ENCODE measurements at regions not wholly inside any gene's neighbourhood (a gene's known extent, or its start where the extent isn't known, plus 50 kb on each side); places are given as distances from the start of the nearest gene placed in this dataset.

DNA sequence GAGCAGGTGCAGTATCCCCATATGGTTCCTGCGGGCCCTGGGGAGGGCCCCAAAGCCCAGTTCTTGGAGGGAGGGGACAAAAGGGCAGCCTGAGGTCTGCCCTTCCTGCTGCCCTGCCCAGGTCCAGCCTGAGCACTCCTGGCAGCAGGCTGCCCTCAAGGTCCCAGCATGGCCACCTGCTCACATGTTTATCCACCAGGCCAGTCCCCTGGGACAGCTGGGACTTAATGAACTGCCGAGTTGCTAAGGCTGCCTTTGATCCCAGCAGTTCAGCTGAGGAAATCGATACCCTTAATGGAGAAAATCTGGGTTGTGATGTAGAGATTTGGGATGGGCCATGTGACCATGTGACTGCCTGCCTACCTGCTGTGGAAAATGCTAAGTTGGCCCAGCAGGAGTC lies 146.2 kb downstream of the TRIM29 start:
- H3K4me3 Mint-ChIP-seq, result no peak overlapping the region
- H3K4me1 Mint-ChIP-seq (ENCODE audit: low read depth), result no peaks in the 10 kb centered on the region
- intact Hi-C loops (cut with micrococcal nuclease), result no loop called here
- H3K27me3 Mint-ChIP-seq, result peaks cover 11% of the 10 kb centered on the region
- no peaks in the 10 kb centered on the region for H3K9me3 Mint-ChIP-seq
- no peak overlapping the region for H3K27ac Mint-ChIP-seq
- H3K36me3 Mint-ChIP-seq (ENCODE audit: low read depth), result no peaks in the 10 kb centered on the region

DNA sequence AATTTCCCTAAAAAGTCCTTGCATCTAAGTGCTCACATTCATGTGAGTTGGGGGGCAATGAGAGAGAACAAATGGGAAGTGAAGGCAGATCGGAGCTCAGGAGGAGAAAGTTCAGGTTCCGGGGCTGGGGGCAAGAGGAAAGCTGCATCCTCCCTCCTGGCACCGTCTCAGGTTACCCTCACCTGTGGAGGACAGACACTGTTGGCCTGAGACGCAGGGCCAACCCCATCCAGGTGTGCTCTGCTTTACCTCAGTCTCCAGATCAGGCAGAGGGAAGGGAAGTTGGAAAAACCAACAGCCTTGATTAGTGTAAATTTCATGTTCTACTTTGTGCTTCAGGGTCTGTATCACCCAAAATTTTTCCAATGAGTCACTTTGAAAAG lies 146.9 kb downstream of the TRIM29 start:
- intact Hi-C loops (cut with micrococcal nuclease), result no loop called here
- Mint-ChIP-seq H3K36me3 (ENCODE audit: low read depth) (no peaks in the 10 kb centered on the region), H3K27me3 (peaks cover 11% of the 10 kb centered on the region)

DNA sequence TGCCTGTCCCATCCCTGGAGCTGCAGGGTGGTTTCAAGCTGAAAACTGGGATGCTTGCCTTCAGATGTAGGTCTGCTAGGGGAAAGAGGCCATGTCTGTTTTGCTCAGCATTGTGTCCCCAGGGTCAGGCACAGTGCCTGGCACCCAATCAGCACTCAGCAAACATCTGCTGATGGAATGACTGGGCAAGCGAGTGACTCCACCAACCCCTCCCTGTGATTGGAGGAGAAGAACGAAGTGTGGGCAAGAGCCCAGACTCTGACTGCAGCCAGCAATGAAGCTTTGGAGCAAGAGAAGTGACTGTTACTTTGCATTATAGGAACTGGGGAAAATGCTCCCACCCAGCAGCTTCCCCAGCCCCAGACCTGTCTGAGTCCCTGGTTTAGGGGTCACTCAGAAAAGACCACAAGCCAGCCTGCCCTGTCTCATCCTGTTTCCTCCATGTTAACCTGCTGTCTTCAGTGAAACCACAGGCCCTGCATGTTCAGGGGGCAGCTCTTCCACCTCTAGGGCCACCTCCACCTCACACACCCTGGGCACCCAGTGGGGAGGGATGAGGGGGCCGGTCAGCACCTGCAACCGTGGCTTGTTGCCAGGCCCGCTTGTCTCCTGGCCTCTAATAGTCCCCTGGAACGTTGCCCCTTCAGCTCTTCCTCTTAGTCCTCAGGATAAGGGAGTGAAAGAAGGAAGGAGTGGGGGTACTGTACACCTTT lies 147.4 kb downstream of the TRIM29 start:
- Mint-ChIP-seq H3K27me3 (peaks cover 10% of the 10 kb centered on the region), H3K4me3 (no peak overlapping the region), H3K4me1 (ENCODE audit: low read depth) (no peaks in the 10 kb centered on the region)

More for the DNA sequence above, 146.9 kb downstream of the TRIM29 start:
- no peak overlapping the region for H3K27ac Mint-ChIP-seq
- H3K4me1 Mint-ChIP-seq (ENCODE audit: low read depth), result no peaks in the 10 kb centered on the region
- no peaks in the 10 kb centered on the region for H3K9me3 Mint-ChIP-seq
- H3K4me3 Mint-ChIP-seq, result no peak overlapping the region

DNA sequence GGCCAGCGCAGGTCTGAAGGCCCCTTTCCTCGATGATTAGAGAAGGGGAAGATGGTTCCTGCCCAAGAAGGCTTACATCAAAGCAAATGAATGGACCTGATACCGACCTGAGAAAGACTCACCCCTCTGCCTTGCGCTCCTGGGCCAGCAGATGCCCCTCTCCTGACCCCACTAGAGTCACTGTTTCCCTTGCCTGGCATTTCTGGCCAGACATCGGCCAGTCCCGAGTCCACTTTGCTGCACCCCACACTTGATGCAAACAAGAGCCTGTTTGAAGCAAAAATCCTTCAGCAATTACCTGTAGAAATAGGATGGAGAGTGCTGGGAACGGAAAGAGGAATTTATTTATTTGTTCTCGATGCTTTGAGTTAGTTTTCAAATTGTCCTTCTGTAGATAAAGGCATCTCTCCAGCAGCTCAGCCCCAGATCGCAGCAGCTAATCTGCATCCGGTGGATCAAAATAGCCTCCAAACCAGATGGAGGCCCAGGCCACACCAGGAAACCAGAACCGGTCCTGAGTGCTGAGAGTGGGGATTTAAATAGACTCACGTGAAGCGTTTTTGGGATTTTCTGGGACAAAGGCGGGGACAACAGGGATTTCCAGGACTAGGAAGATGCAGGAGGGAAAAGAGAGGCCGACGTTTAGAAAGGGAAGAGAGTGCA lies 148.6 kb downstream of the TRIM29 start:
- H3K27ac Mint-ChIP-seq, result no peak overlapping the region

More for the DNA sequence above, 147.4 kb downstream of the TRIM29 start:
- intact Hi-C loops (cut with micrococcal nuclease), result no loop called here
- H3K36me3 Mint-ChIP-seq (ENCODE audit: low read depth), result no peaks in the 10 kb centered on the region
- no peak overlapping the region for H3K27ac Mint-ChIP-seq
- H3K9me3 Mint-ChIP-seq, result no peaks in the 10 kb centered on the region

DNA sequence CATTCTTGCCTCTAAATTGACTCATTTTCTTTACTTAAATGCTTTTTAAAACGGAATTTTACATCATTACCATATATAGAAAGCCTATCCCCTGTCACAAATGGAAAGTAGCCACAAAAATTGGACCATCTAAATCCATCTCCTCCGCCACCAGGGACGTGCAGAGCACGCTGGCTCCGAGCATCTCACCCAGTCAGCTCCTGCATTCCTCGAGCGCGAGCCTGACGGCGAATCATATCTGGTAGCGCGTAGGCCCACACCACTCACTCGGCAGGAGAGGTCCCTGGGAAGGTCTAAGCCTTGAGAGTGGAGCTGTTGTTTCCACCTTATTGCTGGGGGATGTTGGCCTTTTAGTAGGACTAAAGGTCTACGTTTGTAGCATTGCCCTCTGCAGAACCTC lies 152.4 kb downstream of the TRIM29 start:
- H3K4me3 Mint-ChIP-seq, result no peak overlapping the region
- peaks cover 13% of the 10 kb centered on the region for H3K27me3 Mint-ChIP-seq
- intact Hi-C loops (cut with micrococcal nuclease), result no loop called here
- no peak overlapping the region for H3K27ac Mint-ChIP-seq
- H3K36me3 Mint-ChIP-seq (ENCODE audit: low read depth), result no peaks in the 10 kb centered on the region
- H3K4me1 Mint-ChIP-seq (ENCODE audit: low read depth), result no peaks in the 10 kb centered on the region
- H3K9me3 Mint-ChIP-seq, result no peaks in the 10 kb centered on the region

More for the DNA sequence above, 148.6 kb downstream of the TRIM29 start:
- no peak overlapping the region for H3K4me3 Mint-ChIP-seq
- H3K4me1 Mint-ChIP-seq (ENCODE audit: low read depth), result no peaks in the 10 kb centered on the region
- H3K27me3 Mint-ChIP-seq, result peaks cover 9% of the 10 kb centered on the region
- intact Hi-C loops (cut with micrococcal nuclease), result no loop called here
- no peaks in the 10 kb centered on the region for H3K36me3 Mint-ChIP-seq (ENCODE audit: low read depth)
- H3K9me3 Mint-ChIP-seq, result no peaks in the 10 kb centered on the region

DNA sequence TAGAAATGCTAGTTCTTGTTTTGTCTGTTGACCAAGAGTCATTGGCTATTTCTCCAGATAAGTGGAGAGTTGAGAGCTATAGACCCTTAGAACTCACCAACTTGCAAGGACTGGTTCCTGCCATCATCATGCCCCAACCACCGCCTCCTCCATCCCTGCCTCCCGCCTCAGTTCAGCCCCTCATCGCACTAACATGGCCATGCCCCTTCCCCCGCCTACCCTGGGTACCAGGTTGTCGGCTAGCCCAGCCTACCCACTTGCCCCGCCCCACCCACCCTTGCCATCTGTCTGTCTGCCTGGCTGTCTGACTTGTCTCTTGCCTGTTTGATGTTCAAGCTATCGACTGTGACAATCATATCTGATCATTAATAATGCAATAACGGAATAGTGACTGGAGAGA lies 154.1 kb downstream of the TRIM29 start:
- no peaks in the 10 kb centered on the region for H3K36me3 Mint-ChIP-seq (ENCODE audit: low read depth)
- intact Hi-C loops (cut with micrococcal nuclease), result no loop called here
- H3K4me3 Mint-ChIP-seq, result no peak overlapping the region
- H3K27me3 Mint-ChIP-seq, result peaks cover 11% of the 10 kb centered on the region
- H3K27ac Mint-ChIP-seq, result no peak overlapping the region
- no peaks in the 10 kb centered on the region for H3K4me1 Mint-ChIP-seq (ENCODE audit: low read depth)
- no peaks in the 10 kb centered on the region for H3K9me3 Mint-ChIP-seq

DNA sequence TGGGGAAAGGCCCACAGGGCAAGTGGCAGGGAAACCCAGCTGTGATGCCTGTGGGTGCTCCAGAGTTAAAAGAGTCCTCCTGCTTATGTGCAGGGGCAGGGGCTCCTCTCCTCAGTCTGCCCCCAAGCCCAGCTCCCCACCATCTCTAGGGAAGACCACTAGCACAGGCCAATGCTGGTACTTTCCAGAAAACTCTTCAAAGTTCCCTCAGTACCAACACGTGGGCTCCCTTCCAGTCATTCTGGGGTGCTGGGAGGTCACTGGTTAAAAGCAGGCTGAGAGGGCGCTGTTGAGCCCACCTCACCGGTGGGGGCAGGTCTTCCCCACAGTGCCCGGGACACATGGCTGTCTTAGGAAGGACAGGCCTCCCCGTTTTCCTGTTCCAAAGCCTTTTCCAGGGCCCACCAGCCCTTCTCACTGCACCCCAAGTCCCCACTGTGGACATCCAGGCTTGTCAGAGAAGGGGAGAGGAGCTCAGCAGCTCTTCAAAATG lies 154.6 kb downstream of the TRIM29 start:
- peaks cover 10% of the 10 kb centered on the region for H3K27me3 Mint-ChIP-seq
- H3K27ac Mint-ChIP-seq, result no peak overlapping the region
- intact Hi-C loops (cut with micrococcal nuclease), result no loop called here
- no peaks in the 10 kb centered on the region for H3K4me1 Mint-ChIP-seq (ENCODE audit: low read depth)
- H3K36me3 Mint-ChIP-seq (ENCODE audit: low read depth), result no peaks in the 10 kb centered on the region
- no peak overlapping the region for H3K4me3 Mint-ChIP-seq
- H3K9me3 Mint-ChIP-seq, result no peaks in the 10 kb centered on the region

DNA sequence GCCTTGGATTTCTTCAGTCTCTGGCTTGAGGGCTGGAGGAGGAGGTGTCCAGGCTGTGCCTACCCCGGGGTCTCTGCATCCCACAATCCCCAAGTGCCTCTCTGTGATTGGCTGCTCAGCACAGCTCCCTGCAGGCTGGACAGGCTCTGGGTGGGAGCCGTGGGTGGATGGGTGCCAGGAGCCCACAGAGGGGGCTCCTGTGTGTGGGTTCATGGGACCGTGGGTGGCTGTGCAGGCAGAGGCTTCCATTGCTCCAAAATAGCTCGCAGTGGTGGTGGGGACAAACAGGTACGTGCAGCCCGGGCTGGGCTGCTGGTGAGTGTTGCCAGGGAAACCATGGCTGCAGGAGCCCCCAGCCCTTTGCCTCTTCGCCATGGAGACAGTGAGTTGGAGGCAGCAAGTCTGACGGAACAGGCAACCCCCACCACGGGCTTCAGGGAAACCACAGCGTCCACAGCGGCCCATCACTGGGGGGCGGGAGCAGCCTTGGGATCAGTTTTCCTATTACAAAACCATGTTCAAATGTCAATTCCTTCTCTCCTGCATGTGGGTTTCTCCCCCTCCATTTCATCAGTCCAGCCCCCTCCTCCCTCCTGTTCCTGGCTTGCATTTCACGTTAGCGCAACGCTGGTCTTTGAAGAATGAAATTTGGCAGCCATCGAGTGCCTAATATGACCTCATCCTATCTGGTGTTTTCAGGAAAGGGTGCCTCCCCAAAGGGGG lies 155.2 kb downstream of the TRIM29 start:
- intact Hi-C loops (cut with micrococcal nuclease), result no loop called here
- Mint-ChIP-seq H3K4me3 (no peak overlapping the region), H3K4me1 (ENCODE audit: low read depth) (no peaks in the 10 kb centered on the region), H3K27me3 (peaks cover 7% of the 10 kb centered on the region), H3K36me3 (ENCODE audit: low read depth) (no peaks in the 10 kb centered on the region), H3K27ac (no peak overlapping the region), H3K9me3 (no peaks in the 10 kb centered on the region)

DNA sequence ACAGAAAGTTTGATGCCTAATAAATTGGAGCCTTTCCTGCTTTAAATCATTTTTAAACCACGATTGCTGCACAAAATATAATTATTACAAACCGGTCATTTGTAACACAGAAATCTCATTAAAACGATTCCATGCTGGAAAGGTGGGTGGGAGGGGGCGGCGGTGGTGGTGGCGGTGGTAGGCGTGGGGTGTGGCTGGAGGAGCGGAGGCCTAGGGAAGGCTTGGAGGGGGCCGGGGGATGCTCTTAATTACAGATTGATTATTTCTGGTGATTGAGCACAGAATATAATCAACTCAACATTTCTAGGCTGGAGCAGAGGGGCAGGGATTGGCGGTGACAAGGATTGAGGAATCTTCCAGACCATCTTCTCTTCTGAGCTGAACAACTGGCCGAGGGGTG lies 157.5 kb downstream of the TRIM29 start:
- no peaks in the 10 kb centered on the region for H3K9me3 Mint-ChIP-seq
- intact Hi-C loops (cut with micrococcal nuclease), result no loop called here
- H3K27me3 Mint-ChIP-seq, result peaks cover 12% of the 10 kb centered on the region
- no peaks in the 10 kb centered on the region for H3K36me3 Mint-ChIP-seq (ENCODE audit: low read depth)
- no peaks in the 10 kb centered on the region for H3K4me1 Mint-ChIP-seq (ENCODE audit: low read depth)
- H3K4me3 Mint-ChIP-seq, result no peak overlapping the region
- no peak overlapping the region for H3K27ac Mint-ChIP-seq

DNA sequence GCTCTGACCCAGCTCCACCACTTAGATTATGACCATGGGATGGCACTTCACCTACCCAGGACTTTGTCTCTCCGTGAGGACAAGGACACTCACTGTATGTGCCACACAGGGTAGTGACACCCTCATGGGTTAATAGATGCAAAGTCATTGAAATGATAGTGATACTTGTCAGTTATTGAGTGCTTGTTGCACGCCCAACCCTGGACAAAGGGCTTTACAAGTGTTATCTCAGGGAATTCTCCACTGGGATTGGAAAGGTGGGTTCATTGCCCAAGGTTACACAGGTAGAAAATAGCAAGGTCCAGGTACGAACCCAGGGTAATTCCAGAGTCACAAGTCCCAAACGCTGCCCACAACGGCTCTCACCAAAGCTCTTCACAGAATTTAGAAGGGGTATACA lies 158.2 kb downstream of the TRIM29 start:
- no peaks in the 10 kb centered on the region for H3K4me1 Mint-ChIP-seq (ENCODE audit: low read depth)
- H3K27me3 Mint-ChIP-seq, result peaks cover 12% of the 10 kb centered on the region
- intact Hi-C loops (cut with micrococcal nuclease), result no loop called here
- no peaks in the 10 kb centered on the region for H3K9me3 Mint-ChIP-seq
- no peak overlapping the region for H3K27ac Mint-ChIP-seq
- no peak overlapping the region for H3K4me3 Mint-ChIP-seq
- no peaks in the 10 kb centered on the region for H3K36me3 Mint-ChIP-seq (ENCODE audit: low read depth)

DNA sequence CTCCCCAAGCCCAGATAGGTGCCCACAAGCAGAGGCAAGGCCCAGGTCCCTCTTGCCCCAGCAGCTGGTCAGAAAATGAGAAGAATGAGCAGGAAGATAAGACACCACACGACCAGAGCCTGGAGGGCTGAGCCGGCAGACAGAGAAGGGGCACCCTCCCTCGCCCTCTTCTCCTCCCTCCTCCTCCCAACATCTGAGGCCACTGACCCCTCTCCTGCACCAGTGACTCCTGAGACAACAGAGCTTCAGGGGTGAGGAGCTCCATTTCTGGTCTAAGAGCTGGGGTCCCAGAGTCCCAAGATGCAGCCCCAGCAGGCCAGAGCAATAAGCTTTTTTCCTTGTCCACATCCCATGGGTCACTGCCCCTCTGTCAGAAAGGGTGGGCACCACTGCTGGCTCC lies 159.2 kb downstream of the TRIM29 start:
- H3K36me3 Mint-ChIP-seq (ENCODE audit: low read depth), result no peaks in the 10 kb centered on the region
- H3K9me3 Mint-ChIP-seq, result no peaks in the 10 kb centered on the region
- no peaks in the 10 kb centered on the region for H3K4me1 Mint-ChIP-seq (ENCODE audit: low read depth)
- no peak overlapping the region for H3K27ac Mint-ChIP-seq
- peaks cover 12% of the 10 kb centered on the region for H3K27me3 Mint-ChIP-seq
- H3K4me3 Mint-ChIP-seq, result no peak overlapping the region
- intact Hi-C loops (cut with micrococcal nuclease), result no loop called here

DNA sequence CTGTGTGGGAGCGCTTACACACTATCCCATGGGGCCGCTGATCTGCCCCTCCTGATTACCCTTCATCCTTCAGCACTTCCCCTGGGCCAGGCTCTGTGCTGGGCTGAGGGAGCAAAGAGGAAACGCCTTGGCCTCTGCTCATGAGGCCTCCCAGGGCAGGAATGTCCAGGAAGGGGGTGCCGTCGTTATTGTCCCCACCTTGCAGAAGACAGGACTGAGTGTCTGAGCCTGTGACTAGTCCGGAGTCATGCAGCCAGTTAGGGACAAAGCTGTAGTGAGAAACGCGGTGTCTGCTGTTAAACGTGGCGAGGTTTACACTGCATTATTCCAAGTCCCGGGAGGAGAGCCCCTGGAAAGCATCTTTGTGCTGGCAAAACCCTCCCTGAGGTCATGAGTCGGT lies 160.0 kb downstream of the TRIM29 start:
- Mint-ChIP-seq H3K27me3 (peaks cover 12% of the 10 kb centered on the region), H3K36me3 (ENCODE audit: low read depth) (no peaks in the 10 kb centered on the region), H3K4me1 (ENCODE audit: low read depth) (no peaks in the 10 kb centered on the region), H3K27ac (no peak overlapping the region), H3K9me3 (no peaks in the 10 kb centered on the region), H3K4me3 (no peak overlapping the region)
- intact Hi-C loops (cut with micrococcal nuclease), result no loop called here

DNA sequence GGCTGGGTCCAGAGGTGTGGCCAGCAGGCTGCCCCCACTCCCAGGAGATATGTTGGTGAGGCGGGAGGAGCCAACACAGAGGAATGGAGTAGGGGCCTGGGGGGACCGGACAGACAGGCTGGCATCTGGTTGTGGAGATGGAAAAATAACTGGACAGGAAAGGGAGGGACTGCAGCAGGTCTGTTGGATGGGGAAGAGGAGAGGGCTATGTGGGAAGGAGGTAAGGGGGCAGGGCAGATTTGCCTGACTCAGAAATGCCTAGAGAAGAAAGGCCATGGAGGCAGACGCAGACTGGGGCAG lies 160.4 kb downstream of the TRIM29 start:
- no peaks in the 10 kb centered on the region for H3K4me1 Mint-ChIP-seq (ENCODE audit: low read depth)
- intact Hi-C loops (cut with micrococcal nuclease), result no loop called here
- H3K27me3 Mint-ChIP-seq, result peaks cover 12% of the 10 kb centered on the region
- H3K9me3 Mint-ChIP-seq, result no peaks in the 10 kb centered on the region
- H3K27ac Mint-ChIP-seq, result no peak overlapping the region
- no peak overlapping the region for H3K4me3 Mint-ChIP-seq
- H3K36me3 Mint-ChIP-seq (ENCODE audit: low read depth), result no peaks in the 10 kb centered on the region

DNA sequence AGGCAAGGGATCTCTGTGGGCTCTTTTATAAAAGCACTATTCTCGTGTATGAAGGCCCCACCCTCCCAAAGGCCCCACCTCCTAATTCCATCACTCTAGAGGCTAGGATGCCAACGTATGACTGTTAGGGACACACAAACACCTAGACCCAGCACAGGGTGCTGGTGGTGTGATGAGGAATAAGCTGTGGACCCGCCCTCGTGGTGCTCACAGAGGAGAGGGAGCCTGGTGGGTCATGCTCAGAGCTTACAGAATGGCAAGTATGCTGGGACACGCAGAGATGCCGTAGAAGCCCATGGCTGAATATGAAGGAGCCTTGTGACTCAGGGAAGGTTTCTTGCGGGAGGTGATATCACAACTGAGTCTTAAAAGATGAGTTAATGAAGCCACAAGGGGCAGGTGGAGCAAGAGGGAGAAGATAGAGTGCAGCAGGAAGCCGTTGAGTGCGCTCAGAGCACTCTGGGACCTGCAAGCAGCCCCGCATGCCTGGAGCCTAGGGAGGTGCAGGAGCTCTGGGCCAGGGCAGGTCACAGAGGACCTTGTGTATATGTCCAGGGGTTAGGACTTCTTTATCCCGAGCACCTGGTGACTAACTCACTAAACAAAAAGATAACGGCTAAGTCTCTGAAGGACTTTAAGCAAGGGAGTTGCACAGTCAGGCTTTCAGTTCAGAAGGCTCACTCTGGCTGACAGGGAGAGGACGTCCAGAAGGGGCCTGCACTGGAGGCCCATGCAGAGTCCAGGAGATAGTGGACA lies 160.9 kb downstream of the TRIM29 start:
- no peak overlapping the region for H3K27ac Mint-ChIP-seq
- no peak overlapping the region for H3K4me3 Mint-ChIP-seq
- intact Hi-C loops (cut with micrococcal nuclease), result no loop called here
- no peaks in the 10 kb centered on the region for H3K9me3 Mint-ChIP-seq
- H3K36me3 Mint-ChIP-seq (ENCODE audit: low read depth), result no peaks in the 10 kb centered on the region
- H3K27me3 Mint-ChIP-seq, result peaks cover 13% of the 10 kb centered on the region
- H3K4me1 Mint-ChIP-seq (ENCODE audit: low read depth), result no peaks in the 10 kb centered on the region
